K562 (cell line): ENCODE measurements at regions not wholly inside any gene's neighbourhood (a gene's known extent, or its start where the extent isn't known, plus 50 kb on each side); places are given as distances from the start of the nearest gene placed in this dataset.

Experiments used
- ATAC-seq: fragments of 200-7000 bp; cut with Tn5 transposase; 3 replicates; pipeline ENCODE4 v1.9.1; 2020; ENCODE audit warnings: moderate library complexity
- BruUV-seq: library from RNA; stranded (reverse); fragments of 400-500 nt; replicated peaks from 2 replicates; lab custom pipeline; 2021; lab: Mats Ljungman, UMichigan
- CTCF ChIA-PET: fragments of 300-600 bp; formaldehyde crosslinking; extraction: SDS; loops from one replicate; lab custom pipeline; 2021; ENCODE audit warnings: low intra/inter-chr PET ratio; lab: Yijun Ruan, JAX
- POLR2A ChIA-PET: fragments of 300-600, 350-650 bp; sonication (Branson Sonifier 250); formaldehyde crosslinking; extraction: SDS; loops from one replicate; lab custom pipeline; 2021; ENCODE audit warnings: antibody characterized with exemption, inconsistent platforms; lab: Yijun Ruan, JAX
- DNase-seq, 4 experiments: peaks; one replicate each; pipeline versions ENCODE4 v3.0.0 to v3.0.0-alpha.2; 2011 to 2018; ENCODE audit warnings: low spot score in 3 of 4, mixed read lengths in 3 of 4; ENCODE audit errors: extremely low read depth in 1 of 4
- FAIRE-seq: peaks from 2 replicates; lab custom pipeline; 2011; peaks lifted over from hg19 to GRCh38; lab: Jason Lieb, UNC
- H2AFZ ChIP-seq: 2 replicates; pipeline ENCODE4 v1.6.0; 2011; ENCODE audit warnings: low read depth, low read length, control low read depth, inconsistent platforms
- H3K27ac ChIP-seq: fragments of 200-600 bp; 3 replicates; pipeline ENCODE4 v1.8.0; 2011; ENCODE audit warnings: low read depth, mild to moderate bottlenecking, control low read depth, inconsistent platforms, low read length, moderate library complexity, mixed read lengths; ENCODE audit errors: extremely low read depth
- H3K27me3 ChIP-seq, 2 experiments: fragments of 300-600 bp in 1 of 2; 2 replicates in 1 of 2; 3 replicates in 1 of 2; pipeline versions ENCODE4 v1.6.0 to v1.8.0; 2011; ENCODE audit warnings: inconsistent platforms in 2 of 2, low read length in 2 of 2, mild to moderate bottlenecking in 1 of 2, mixed read lengths in 1 of 2, moderate library complexity in 1 of 2; ENCODE audit not compliant: control insufficient read depth in 2 of 2, insufficient read depth in 2 of 2
- H3K36me3 ChIP-seq: fragments of 300-600 bp; 3 replicates; pipeline ENCODE4 v1.8.0; 2011; ENCODE audit warnings: mild to moderate bottlenecking, low read length, inconsistent platforms; ENCODE audit not compliant: control insufficient read depth, insufficient read depth
- H3K4me1 ChIP-seq, 2 experiments: fragments of 200-600 bp in 1 of 2; replicated peaks in 1 of 2; 2 replicates in 1 of 2; 3 replicates in 1 of 2; pipeline versions ENCODE4 v1.5.1 to v1.8.0; 2011; ENCODE audit warnings: inconsistent platforms in 2 of 2, low read length in 2 of 2, mild to moderate bottlenecking in 1 of 2, mixed read lengths in 1 of 2, moderate library complexity in 1 of 2; ENCODE audit not compliant: control insufficient read depth in 2 of 2, insufficient read depth in 2 of 2
- H3K4me2 ChIP-seq: 2 replicates; pipeline ENCODE4 v1.6.1; 2011; ENCODE audit warnings: low read length, control low read depth, inconsistent platforms, mixed read lengths; ENCODE audit not compliant: insufficient read depth
- H3K4me3 ChIP-seq: fragments of 200-600 bp; sonication (generic), shearing (Covaris generic); 2 replicates; pipeline ENCODE4 v1.5.1; 2016; ENCODE audit warnings: control low read depth, inconsistent platforms
- H3K79me2 ChIP-seq: fragments of 200-600 bp; 3 replicates; pipeline ENCODE4 v1.8.0; 2011; ENCODE audit warnings: low read length, inconsistent platforms; ENCODE audit not compliant: control insufficient read depth, insufficient read depth
- H3K9ac ChIP-seq, 2 experiments: 2 replicates each; pipeline versions ENCODE4 v1.6.0 to v1.6.1; 2011; ENCODE audit warnings: low read depth in 2 of 2, low read length in 2 of 2, control low read depth in 1 of 2, inconsistent platforms in 1 of 2, mild to moderate bottlenecking in 1 of 2, mixed read lengths in 1 of 2; ENCODE audit not compliant: insufficient read depth in 1 of 2
- H3K9me1 ChIP-seq: one replicate; pipeline ENCODE4 v1.6.0; 2011; ENCODE audit warnings: inconsistent platforms, mild to moderate bottlenecking, low read length, moderate library complexity; ENCODE audit not compliant: control insufficient read depth, insufficient read depth
- H3K9me3 ChIP-seq: replicated peaks from 2 replicates; pipeline ENCODE4 v1.5.1; 2011; ENCODE audit warnings: low read depth, low read length, inconsistent platforms; ENCODE audit not compliant: control insufficient read depth, insufficient read depth
- H4K20me1 ChIP-seq: replicated peaks from 2 replicates; pipeline ENCODE4 v1.6.1; 2011; ENCODE audit warnings: low read length, inconsistent platforms, mixed read lengths; ENCODE audit not compliant: control insufficient read depth, insufficient read depth
- CBFA2T2 ChIP-seq: fragments of 450-650 bp; conservative IDR thresholded peaks from 2 replicates; pipeline ENCODE4 v1.6.1; 2017; ENCODE audit warnings: mild to moderate bottlenecking
- EP400 ChIP-seq: fragments of 450-650 bp; IDR thresholded peaks from 2 replicates; pipeline ENCODE4 v1.6.1; 2017; ENCODE audit warnings: antibody characterized with exemption, mild to moderate bottlenecking, moderate library complexity
- HDGF ChIP-seq: fragments of 450-650 bp; IDR thresholded peaks from 2 replicates; pipeline ENCODE4 v1.6.1; 2016
- MEIS2 ChIP-seq: fragments of 450-650 bp; IDR thresholded peaks from 2 replicates; pipeline ENCODE4 v1.6.1; 2014; ENCODE audit warnings: mild to moderate bottlenecking; ENCODE audit not compliant: partially characterized antibody
- NR1H2 ChIP-seq: sonication (generic); formaldehyde crosslinking; IDR thresholded peaks from 2 replicates; pipeline ENCODE4 v1.4.0; 2020; ENCODE audit warnings: mild to moderate bottlenecking, missing genetic modification reagents
- PHF20 ChIP-seq: fragments of 450-650 bp; IDR thresholded peaks from 2 replicates; pipeline ENCODE4 v1.6.1; 2018; ENCODE audit not compliant: partially characterized antibody
- POU5F1 ChIP-seq: fragments of 150-350 bp; IDR thresholded peaks from 2 replicates; pipeline ENCODE4 v1.6.1; 2014; ENCODE audit warnings: borderline replicate concordance, low read length, low read depth, mild to moderate bottlenecking; ENCODE audit not compliant: partially characterized antibody
- TRIM24 ChIP-seq, 2 experiments: fragments of 450-650 bp; IDR thresholded peaks; 2 replicates each; pipeline ENCODE4 v1.6.1; 2016
- XRCC3 ChIP-seq: fragments of 450-650 bp; IDR thresholded peaks from 2 replicates; pipeline ENCODE4 v1.6.1; 2017; ENCODE audit warnings: mild to moderate bottlenecking, moderate library complexity
- in situ Hi-C: fragments of 300-500 bp; cut with MboI; formaldehyde crosslinking; loops from 4 replicates; pipeline ENCODE4 v1.15.0; 2018; ENCODE audit warnings: inconsistent platforms, mixed read lengths
- intact Hi-C: fragments of 100-400 bp; cut with micrococcal nuclease; formaldehyde crosslinking; loops from 2 replicates; pipeline ENCODE4 v1.14.2; 2022
- TF ChIP-seq, protein P1 (sequence below), 2 experiments: IDR thresholded peaks; 2 replicates each; pipeline ENCODE4 v1.6.1; 2011; ENCODE audit warnings: borderline replicate concordance in 1 of 2, control low read depth in 1 of 2, low read depth in 1 of 2, low read length in 1 of 2, mild to moderate bottlenecking in 1 of 2, mixed read lengths in 1 of 2, moderate library complexity in 1 of 2; ENCODE audit not compliant: insufficient read depth in 1 of 2, insufficient read length in 1 of 2, poor library complexity in 1 of 2, severe bottlenecking in 1 of 2; ENCODE audit errors: extremely low read depth in 1 of 2
- TF ChIP-seq, protein P2 (sequence below): fragments of 250-450 bp; sonication (Bioruptor Pico); IDR thresholded peaks from 2 replicates; pipeline ENCODE4 v1.8.0; 2022; ENCODE audit warnings: inconsistent platforms
- TF ChIP-seq, protein P3 (sequence below), 2 experiments: fragments of 450-650 bp; IDR thresholded peaks; 2 replicates each; pipeline ENCODE4 v1.6.1; 2018; ENCODE audit warnings: mild to moderate bottlenecking in 2 of 2, low read depth in 1 of 2; ENCODE audit not compliant: partially characterized antibody in 2 of 2
- TF ChIP-seq, protein P4 (sequence below): fragments of 450-650 bp; IDR thresholded peaks from 2 replicates; pipeline ENCODE4 v1.6.1; 2018; ENCODE audit not compliant: partially characterized antibody

DNA sequence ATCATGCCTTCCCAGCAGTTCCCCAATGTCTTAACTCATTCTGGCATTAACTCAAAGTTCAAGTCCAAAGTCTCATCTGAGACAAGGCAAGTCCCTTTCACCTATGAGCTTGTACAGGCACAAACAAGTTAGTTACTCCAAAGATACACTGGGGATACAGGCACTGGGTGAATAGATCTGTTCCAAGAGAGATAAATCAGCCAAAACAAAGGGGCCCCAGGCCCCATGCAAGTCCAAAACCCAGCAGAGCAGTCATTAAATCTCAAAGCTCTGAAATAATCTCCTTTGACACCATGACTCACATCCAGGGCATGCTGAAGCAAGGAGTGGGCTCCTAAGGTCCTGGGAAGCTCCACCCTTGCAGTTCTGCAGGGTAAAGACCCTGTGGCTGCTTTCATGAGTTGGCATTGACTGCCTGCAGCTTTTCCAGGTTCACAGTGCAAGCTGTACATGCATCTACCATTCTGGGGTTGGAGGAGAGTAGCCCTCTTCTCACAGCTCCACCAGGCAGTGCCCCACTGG is 332.2 kb upstream of the KIF2B start:
- no peak for DNase-seq
- FAIRE-seq: no peak
- Histone ChIP-seq H4K20me1 (no peaks in the 10 kb centered on the region), H3K4me1 (no peaks in the 10 kb centered on the region; a peak in 1 of 5 replicates), H3K9ac (no peak overlapping the region), H3K79me2 (no peaks in the 10 kb centered on the region), H3K27ac (no peak overlapping the region), H3K4me2 (no peak overlapping the region), H3K9me1 (no peaks in the 10 kb centered on the region), H3K4me3 (no peak overlapping the region), H3K36me3 (no peaks in the 10 kb centered on the region), H3K27me3 (no peaks in the 10 kb centered on the region), H2AFZ (no peak overlapping the region), H3K9me3 (no peaks in the 10 kb centered on the region)
- no peak for ATAC-seq
- no TSS peak for BruUV-seq
- ChIA-PET CTCF (no interaction called here), POLR2A (interaction anchor here (0.6 kb wide), 1 partner anchor 130 kb away, joined by 3 read pairs; no protein-coding TSS in a partner anchor)
- in situ Hi-C loops: no loop called here
- intact Hi-C loops: no loop called here
- TF ChIP-seq HDGF (no peak), CBFA2T2 (no peak), POU5F1 (no peak), XRCC3 (no peak), TRIM24 (IDR thresholded peaks at IDR 0.05) (no peak), EP400 (no peak), MEIS2 (no peak), PHF20 (no peak), NR1H2 (no peak)
- TF ChIP-seq, protein P1, sequence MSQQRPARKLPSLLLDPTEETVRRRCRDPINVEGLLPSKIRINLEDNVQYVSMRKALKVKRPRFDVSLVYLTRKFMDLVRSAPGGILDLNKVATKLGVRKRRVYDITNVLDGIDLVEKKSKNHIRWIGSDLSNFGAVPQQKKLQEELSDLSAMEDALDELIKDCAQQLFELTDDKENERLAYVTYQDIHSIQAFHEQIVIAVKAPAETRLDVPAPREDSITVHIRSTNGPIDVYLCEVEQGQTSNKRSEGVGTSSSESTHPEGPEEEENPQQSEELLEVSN (IDR thresholded peaks at IDR 0.05; ENCODE audit: borderline replicate concordance in 1 of 2, extremely low read depth in 1 of 2, insufficient read depth in 1 of 2, insufficient read length in 1 of 2, low read depth in 1 of 2, low read length in 1 of 2, poor library complexity in 1 of 2, severe bottlenecking in 1 of 2): no peak
- TF ChIP-seq, protein P2, sequence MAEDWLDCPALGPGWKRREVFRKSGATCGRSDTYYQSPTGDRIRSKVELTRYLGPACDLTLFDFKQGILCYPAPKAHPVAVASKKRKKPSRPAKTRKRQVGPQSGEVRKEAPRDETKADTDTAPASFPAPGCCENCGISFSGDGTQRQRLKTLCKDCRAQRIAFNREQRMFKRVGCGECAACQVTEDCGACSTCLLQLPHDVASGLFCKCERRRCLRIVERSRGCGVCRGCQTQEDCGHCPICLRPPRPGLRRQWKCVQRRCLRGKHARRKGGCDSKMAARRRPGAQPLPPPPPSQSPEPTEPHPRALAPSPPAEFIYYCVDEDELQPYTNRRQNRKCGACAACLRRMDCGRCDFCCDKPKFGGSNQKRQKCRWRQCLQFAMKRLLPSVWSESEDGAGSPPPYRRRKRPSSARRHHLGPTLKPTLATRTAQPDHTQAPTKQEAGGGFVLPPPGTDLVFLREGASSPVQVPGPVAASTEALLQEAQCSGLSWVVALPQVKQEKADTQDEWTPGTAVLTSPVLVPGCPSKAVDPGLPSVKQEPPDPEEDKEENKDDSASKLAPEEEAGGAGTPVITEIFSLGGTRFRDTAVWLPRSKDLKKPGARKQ (CRISPR knock-in tag): no peak
- TF ChIP-seq, protein P3, sequence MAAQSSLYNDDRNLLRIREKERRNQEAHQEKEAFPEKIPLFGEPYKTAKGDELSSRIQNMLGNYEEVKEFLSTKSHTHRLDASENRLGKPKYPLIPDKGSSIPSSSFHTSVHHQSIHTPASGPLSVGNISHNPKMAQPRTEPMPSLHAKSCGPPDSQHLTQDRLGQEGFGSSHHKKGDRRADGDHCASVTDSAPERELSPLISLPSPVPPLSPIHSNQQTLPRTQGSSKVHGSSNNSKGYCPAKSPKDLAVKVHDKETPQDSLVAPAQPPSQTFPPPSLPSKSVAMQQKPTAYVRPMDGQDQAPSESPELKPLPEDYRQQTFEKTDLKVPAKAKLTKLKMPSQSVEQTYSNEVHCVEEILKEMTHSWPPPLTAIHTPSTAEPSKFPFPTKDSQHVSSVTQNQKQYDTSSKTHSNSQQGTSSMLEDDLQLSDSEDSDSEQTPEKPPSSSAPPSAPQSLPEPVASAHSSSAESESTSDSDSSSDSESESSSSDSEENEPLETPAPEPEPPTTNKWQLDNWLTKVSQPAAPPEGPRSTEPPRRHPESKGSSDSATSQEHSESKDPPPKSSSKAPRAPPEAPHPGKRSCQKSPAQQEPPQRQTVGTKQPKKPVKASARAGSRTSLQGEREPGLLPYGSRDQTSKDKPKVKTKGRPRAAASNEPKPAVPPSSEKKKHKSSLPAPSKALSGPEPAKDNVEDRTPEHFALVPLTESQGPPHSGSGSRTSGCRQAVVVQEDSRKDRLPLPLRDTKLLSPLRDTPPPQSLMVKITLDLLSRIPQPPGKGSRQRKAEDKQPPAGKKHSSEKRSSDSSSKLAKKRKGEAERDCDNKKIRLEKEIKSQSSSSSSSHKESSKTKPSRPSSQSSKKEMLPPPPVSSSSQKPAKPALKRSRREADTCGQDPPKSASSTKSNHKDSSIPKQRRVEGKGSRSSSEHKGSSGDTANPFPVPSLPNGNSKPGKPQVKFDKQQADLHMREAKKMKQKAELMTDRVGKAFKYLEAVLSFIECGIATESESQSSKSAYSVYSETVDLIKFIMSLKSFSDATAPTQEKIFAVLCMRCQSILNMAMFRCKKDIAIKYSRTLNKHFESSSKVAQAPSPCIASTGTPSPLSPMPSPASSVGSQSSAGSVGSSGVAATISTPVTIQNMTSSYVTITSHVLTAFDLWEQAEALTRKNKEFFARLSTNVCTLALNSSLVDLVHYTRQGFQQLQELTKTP (IDR thresholded peaks at IDR 0.05; ENCODE audit: low read depth in 1 of 2, partially characterized antibody in 2 of 2): no peak
- TF ChIP-seq, protein P4, sequence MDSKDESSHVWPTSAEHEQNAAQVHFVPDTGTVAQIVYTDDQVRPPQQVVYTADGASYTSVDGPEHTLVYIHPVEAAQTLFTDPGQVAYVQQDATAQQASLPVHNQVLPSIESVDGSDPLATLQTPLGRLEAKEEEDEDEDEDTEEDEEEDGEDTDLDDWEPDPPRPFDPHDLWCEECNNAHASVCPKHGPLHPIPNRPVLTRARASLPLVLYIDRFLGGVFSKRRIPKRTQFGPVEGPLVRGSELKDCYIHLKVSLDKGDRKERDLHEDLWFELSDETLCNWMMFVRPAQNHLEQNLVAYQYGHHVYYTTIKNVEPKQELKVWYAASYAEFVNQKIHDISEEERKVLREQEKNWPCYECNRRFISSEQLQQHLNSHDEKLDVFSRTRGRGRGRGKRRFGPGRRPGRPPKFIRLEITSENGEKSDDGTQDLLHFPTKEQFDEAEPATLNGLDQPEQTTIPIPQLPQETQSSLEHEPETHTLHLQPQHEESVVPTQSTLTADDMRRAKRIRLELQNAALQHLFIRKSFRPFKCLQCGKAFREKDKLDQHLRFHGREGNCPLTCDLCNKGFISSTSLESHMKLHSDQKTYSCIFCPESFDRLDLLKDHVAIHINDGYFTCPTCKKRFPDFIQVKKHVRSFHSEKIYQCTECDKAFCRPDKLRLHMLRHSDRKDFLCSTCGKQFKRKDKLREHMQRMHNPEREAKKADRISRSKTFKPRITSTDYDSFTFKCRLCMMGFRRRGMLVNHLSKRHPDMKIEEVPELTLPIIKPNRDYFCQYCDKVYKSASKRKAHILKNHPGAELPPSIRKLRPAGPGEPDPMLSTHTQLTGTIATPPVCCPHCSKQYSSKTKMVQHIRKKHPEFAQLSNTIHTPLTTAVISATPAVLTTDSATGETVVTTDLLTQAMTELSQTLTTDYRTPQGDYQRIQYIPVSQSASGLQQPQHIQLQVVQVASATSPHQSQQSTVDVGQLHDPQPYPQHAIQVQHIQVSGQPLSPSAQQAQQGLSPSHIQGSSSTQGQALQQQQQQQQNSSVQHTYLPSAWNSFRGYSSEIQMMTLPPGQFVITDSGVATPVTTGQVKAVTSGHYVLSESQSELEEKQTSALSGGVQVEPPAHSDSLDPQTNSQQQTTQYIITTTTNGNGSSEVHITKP: no peak
